PC-3 (cell line): ENCODE measurements at regions not wholly inside any gene's neighbourhood (a gene's known extent, or its start where the extent isn't known, plus 50 kb on each side); places are given as distances from the start of the nearest gene placed in this dataset.
A peak's percentile ranks its signal among the peaks of the same experiment; 100 is the strongest.

Experiments
- ATAC-seq: fragments of 200-7000 bp; cut with Tn5 transposase; 2 replicates; pipeline ENCODE4 v1.9.1; 2020; ENCODE audit warnings: mild to moderate bottlenecking, moderate library complexity
- BruUV-seq: library from RNA; stranded (reverse); fragments of 400-500 nt; replicated peaks from 2 replicates; lab custom pipeline; 2021; lab: Mats Ljungman, UMichigan
- CTCF ChIA-PET: fragments of 300-600 bp; sonication (Branson Sonifier 250); formaldehyde crosslinking; loops from one replicate; lab custom pipeline; 2022; ENCODE audit warnings: antibody characterized with exemption; lab: Charles Lee
- POLR2A ChIA-PET: fragments of 300-600 bp; sonication (Branson Sonifier 250); formaldehyde crosslinking; loops from one replicate; lab custom pipeline; 2022; ENCODE audit warnings: antibody characterized with exemption; ENCODE audit not compliant: unreplicated experiment; lab: Charles Lee
- DNase-seq: peaks from one replicate; pipeline ENCODE4 v3.0.0-alpha.2; 2015
- H2AFZ ChIP-seq: fragments of 300-600 bp; sonication (generic); 2 replicates; pipeline ENCODE4 v1.6.0; 2016; ENCODE audit warnings: antibody characterized with exemption, low read length
- H3F3A ChIP-seq: fragments of 300-600 bp; sonication (generic); one replicate; pipeline ENCODE4 v1.6.0; 2017; ENCODE audit warnings: antibody characterized with exemption, low read length, control low read depth, mild to moderate bottlenecking; ENCODE audit not compliant: unreplicated experiment
- H3K27ac ChIP-seq: fragments of 300-600 bp; sonication (generic); 2 replicates; pipeline ENCODE4 v1.5.1; 2016; ENCODE audit warnings: mild to moderate bottlenecking, low read length
- H3K27me3 ChIP-seq: fragments of 300-600 bp; sonication (generic); 2 replicates; pipeline ENCODE4 v1.6.1; 2016; ENCODE audit warnings: low read length, mixed read lengths
- H3K36me3 ChIP-seq: fragments of 300-600 bp; sonication (generic); 2 replicates; pipeline ENCODE4 v1.6.1; 2016; ENCODE audit warnings: low read depth, mixed run types, low read length, mixed read lengths
- H3K4me1 ChIP-seq: fragments of 300-600 bp; sonication (generic); 2 replicates; pipeline ENCODE4 v1.5.1; 2016; ENCODE audit warnings: low read length; ENCODE audit not compliant: insufficient read depth
- H3K4me2 ChIP-seq: fragments of 300-600 bp; sonication (generic); 2 replicates; pipeline ENCODE4 v1.6.0; 2016; ENCODE audit warnings: low read length
- H3K4me3 ChIP-seq: fragments of 300-600 bp; sonication (generic); 2 replicates; pipeline ENCODE4 v1.5.1; 2016; ENCODE audit warnings: mild to moderate bottlenecking, low read length, mixed read lengths
- H3K79me2 ChIP-seq: fragments of 300-600 bp; sonication (generic); 2 replicates; pipeline ENCODE4 v1.6.1; 2017; ENCODE audit warnings: low read length, mixed read lengths
- H3K9ac ChIP-seq: fragments of 300-600 bp; sonication (generic); 2 replicates; pipeline ENCODE4 v1.6.0; 2016; ENCODE audit warnings: mild to moderate bottlenecking, low read length
- H3K9me2 ChIP-seq: fragments of 300-600 bp; sonication (generic); replicated peaks from 2 replicates; pipeline ENCODE4 v1.6.1; 2016; ENCODE audit warnings: mixed run types, low read length, mixed read lengths
- H3K9me3 ChIP-seq: fragments of 300-600 bp; sonication (generic); 2 replicates; pipeline ENCODE4 v1.6.1; 2016; ENCODE audit warnings: low read length, mixed read lengths
- H4K20me1 ChIP-seq: fragments of 300-600 bp; sonication (generic); 2 replicates; pipeline ENCODE4 v1.6.1; 2016; ENCODE audit warnings: low read length, mixed read lengths
- EZH2 ChIP-seq: fragments of 300-600 bp; sonication (generic); IDR thresholded peaks from one replicate; pipeline ENCODE4 v1.6.1; 2017; ENCODE audit warnings: antibody characterized with exemption, mild to moderate bottlenecking, low read length; ENCODE audit not compliant: unreplicated experiment
- EZH2phosphoT487 ChIP-seq: fragments of 300-600 bp; sonication (generic); IDR thresholded peaks from 2 replicates; pipeline ENCODE4 v1.6.1; 2018; ENCODE audit warnings: mild to moderate bottlenecking, antibody characterized with exemption, low read length, borderline replicate concordance
- intact Hi-C: fragments of 100-400 bp; cut with micrococcal nuclease; formaldehyde crosslinking; loops from 2 replicates; pipeline ENCODE4 v1.9.0; 2023
- TF ChIP-seq, protein P1 (sequence below): fragments of 300-600 bp; sonication (generic); conservative IDR thresholded peaks from 2 replicates; pipeline ENCODE4 v1.5.1; 2017; ENCODE audit warnings: antibody characterized with exemption, low read depth, mild to moderate bottlenecking, low read length

DNA sequence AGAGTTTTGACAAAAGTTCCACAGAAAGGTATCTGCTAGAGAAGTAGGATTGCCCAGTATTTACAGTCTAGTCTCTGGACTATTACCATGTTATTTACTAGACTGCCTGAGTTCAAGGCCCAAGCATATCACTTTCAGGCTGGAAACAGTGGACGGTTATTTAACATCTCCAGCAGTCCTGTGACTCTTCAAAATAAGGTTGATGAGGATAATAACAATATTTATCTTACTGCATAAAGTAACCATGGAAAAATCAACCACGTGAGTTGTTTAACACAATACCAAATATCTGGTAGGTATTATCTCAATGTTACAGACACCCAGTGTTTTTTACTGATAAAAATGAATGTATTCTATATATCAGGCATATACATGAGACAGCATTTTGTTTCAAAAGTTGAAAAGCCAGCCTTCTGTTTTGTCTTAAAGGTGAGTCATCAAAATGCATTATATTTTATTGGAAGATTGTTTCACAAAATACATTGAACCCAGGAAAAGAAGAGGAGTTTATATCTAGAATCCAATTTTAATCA lies 535.8 kb downstream of the TBL1XR1 start:
- Histone ChIP-seq H3K9me2 (no peaks in the 10 kb centered on the region), H3K4me1 (0 out of 2 replicates have a peak, but pooled peaks cover 5% of the 10 kb centered on the region), H3F3A (no peaks in the 10 kb centered on the region), H4K20me1 (no peaks in the 10 kb centered on the region), H3K9me3 (no peaks in the 10 kb centered on the region), H3K9ac (no peak overlapping the region), H3K36me3 (no peaks in the 10 kb centered on the region), H3K79me2 (no peaks in the 10 kb centered on the region), H3K27me3 (no peaks in the 10 kb centered on the region), H3K4me3 (no peak overlapping the region), H3K4me2 (no peak overlapping the region), H3K27ac (no peak overlapping the region), H2AFZ (no peak overlapping the region)
- no peak for ATAC-seq
- POLR2A ChIA-PET = no interaction called here
- TF ChIP-seq EZH2phosphoT487 (no peak), EZH2 (no peak)
- TF ChIP-seq, protein P1, sequence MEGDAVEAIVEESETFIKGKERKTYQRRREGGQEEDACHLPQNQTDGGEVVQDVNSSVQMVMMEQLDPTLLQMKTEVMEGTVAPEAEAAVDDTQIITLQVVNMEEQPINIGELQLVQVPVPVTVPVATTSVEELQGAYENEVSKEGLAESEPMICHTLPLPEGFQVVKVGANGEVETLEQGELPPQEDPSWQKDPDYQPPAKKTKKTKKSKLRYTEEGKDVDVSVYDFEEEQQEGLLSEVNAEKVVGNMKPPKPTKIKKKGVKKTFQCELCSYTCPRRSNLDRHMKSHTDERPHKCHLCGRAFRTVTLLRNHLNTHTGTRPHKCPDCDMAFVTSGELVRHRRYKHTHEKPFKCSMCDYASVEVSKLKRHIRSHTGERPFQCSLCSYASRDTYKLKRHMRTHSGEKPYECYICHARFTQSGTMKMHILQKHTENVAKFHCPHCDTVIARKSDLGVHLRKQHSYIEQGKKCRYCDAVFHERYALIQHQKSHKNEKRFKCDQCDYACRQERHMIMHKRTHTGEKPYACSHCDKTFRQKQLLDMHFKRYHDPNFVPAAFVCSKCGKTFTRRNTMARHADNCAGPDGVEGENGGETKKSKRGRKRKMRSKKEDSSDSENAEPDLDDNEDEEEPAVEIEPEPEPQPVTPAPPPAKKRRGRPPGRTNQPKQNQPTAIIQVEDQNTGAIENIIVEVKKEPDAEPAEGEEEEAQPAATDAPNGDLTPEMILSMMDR = no peak
- intact Hi-C loops = loop anchor here (5.0 to 10.0 kb wide), 4 partner anchors 153 to 1726 kb away; no protein-coding TSS in a partner anchor
- BruUV-seq = no TSS peak
- CTCF ChIA-PET = no interaction called here
- peak; percentile 6 for DNase-seq

DNA sequence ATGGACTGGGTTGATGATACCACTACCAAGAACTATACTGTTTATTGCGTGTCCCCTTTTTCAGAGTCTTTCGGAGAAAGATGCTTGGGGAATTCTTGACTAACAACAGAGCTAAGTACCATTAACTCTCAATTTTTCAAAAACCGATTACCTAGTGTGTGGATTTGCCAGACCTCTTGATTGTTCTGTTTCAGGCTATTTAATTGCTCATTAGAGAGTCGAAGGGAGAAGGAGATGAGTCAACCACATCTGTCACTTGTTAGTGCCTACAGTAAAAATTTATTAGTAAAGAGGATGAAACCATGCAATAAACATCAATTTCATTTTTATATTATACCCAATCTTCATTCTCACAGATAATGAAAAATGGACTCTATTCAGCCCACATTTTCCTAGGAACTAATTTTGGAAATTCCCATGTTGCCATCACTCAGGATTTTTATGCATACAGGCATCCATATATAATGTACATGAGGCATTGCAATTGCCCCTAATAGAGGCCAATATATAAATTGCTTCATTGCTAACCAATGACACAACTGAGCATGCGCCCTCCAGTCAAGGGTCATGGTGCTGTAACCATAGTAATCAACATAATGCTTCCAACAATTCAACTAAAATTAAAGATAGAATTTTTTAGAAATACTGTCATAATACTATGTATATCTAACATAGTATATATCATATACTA lies 541.7 kb downstream of the TBL1XR1 start:
- no peaks in the 10 kb centered on the region for H3K36me3 ChIP-seq
- H3K4me1 ChIP-seq = no peaks in the 10 kb centered on the region

More for the DNA sequence above, 541.7 kb downstream of the TBL1XR1 start:
- Histone ChIP-seq H3K4me2 (no peak overlapping the region), H3K9me3 (no peaks in the 10 kb centered on the region), H3K79me2 (no peaks in the 10 kb centered on the region), H3K9me2 (no peaks in the 10 kb centered on the region), H4K20me1 (no peaks in the 10 kb centered on the region), H3K27me3 (no peaks in the 10 kb centered on the region), H3K9ac (no peak overlapping the region), H3K4me3 (no peak overlapping the region), H3K27ac (no peak overlapping the region), H2AFZ (no peak overlapping the region), H3F3A (no peaks in the 10 kb centered on the region)
- TF ChIP-seq EZH2 = no peak
- no peak for TF ChIP-seq EZH2phosphoT487
- TF ChIP-seq, protein P1 = no peak
- POLR2A ChIA-PET = no interaction called here
- no peak for DNase-seq
- ATAC-seq = no peak
- CTCF ChIA-PET = no interaction called here
- intact Hi-C loops = no loop called here
- BruUV-seq = no TSS peak
